ENCODE measurements at regions not wholly inside any gene's neighbourhood (a gene's known extent, or its start where the extent isn't known, plus 50 kb on each side); places are given as distances from the start of the nearest gene placed in this dataset.
"Not testable (repeated sequence)": the region's sequence is repeated elsewhere in the genome, so short reads cannot be mapped to it uniquely, and the experiment has no call there.

GRCh38 chr6:2307799-2308198 lies 62.4 kb upstream of the GMDS start:
- no peak for DNase-seq
- Histone ChIP-seq H3K4me3 (no peak overlapping the region), H3K27me3 (ENCODE audit: low read depth) (no peaks in the 10 kb centered on the region), H3K9me3 (no peaks in the 10 kb centered on the region), H3K36me3 (no peaks in the 10 kb centered on the region), H3K27ac (no peak overlapping the region), H3K4me1 (no peaks in the 10 kb centered on the region)
- no peak for TF ChIP-seq CTCF (IDR thresholded peaks at IDR 0.05)
- no peak for ATAC-seq
- intact Hi-C loops (cut with DNase I), result no loop called here

- DNase-seq (no peak), ATAC-seq (no peak)
- TF ChIP-seq CTCF (IDR thresholded peaks at IDR 0.05), result no peak
- intact Hi-C loops (cut with DNase I), result no loop called here
- Histone ChIP-seq H3K27ac (no peak overlapping the region), H3K4me1 (no peaks in the 10 kb centered on the region), H3K9me3 (no peaks in the 10 kb centered on the region), H3K27me3 (ENCODE audit: low read depth) (no peaks in the 10 kb centered on the region), H3K4me3 (no peak overlapping the region), H3K36me3 (no peaks in the 10 kb centered on the region)
Observed at GRCh38 chr6:2305951-2306350, 60.5 kb upstream of the GMDS start.

GRCh38 chr6:2302482-2302881 lies 57.1 kb upstream of the GMDS start:
- H3K4me1 ChIP-seq; H3K9me3 ChIP-seq; H3K27me3 ChIP-seq (ENCODE audit: low read depth); DNase-seq; H3K4me3 ChIP-seq; intact Hi-C loops (cut with DNase I); ATAC-seq; H3K27ac ChIP-seq; H3K36me3 ChIP-seq: not testable (repeated sequence)

- Histone ChIP-seq H3K4me1 (no peaks in the 10 kb centered on the region), H3K27ac (no peak overlapping the region), H3K4me3 (no peak overlapping the region), H3K27me3 (ENCODE audit: low read depth) (no peaks in the 10 kb centered on the region), H3K36me3 (no peaks in the 10 kb centered on the region), H3K9me3 (peaks cover 21% of the 10 kb centered on the region)
- intact Hi-C loops (cut with DNase I), result no loop called here
- TF ChIP-seq CTCF (IDR thresholded peaks at IDR 0.05), result no peak
- no peak for ATAC-seq
- DNase-seq, result no peak
Observed at GRCh38 chr6:2296781-2297180, 51.4 kb upstream of the GMDS start.

All from lower lobe of right lung (tissue), 2 donors.